HG03066 (cell line): ENCODE measurements at regions not wholly inside any gene's neighbourhood (a gene's known extent, or its start where the extent isn't known, plus 50 kb on each side); places are given as distances from the start of the nearest gene placed in this dataset.

Experiments used
- ATAC-seq: cut with Tn5 transposase; IDR thresholded peaks from one replicate; pipeline ENCODE4 v1.9.1; 2021; ENCODE audit warnings: low read depth; ENCODE audit not compliant: unreplicated experiment

DNA sequence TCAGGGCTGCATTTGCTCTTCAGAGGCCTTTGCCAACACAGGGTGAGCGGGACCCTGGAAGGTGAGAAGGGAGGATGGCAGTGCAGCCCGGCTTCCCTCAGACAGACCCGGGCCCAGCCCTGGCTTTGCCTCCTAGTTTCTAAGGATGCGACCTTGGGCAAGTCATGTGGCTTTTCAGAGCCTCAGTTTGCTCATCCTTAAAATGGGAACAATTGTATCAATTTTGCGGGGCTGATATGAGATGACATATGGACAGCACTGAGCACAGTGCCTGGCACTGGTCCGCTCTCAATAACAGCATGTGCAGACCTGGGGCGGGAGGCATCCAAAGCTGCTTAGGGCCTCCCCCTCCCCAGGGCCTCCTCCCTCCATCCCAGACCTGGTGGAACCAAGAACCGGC is 74.7 kb upstream of the THY1 start:
- no peak for ATAC-seq

DNA sequence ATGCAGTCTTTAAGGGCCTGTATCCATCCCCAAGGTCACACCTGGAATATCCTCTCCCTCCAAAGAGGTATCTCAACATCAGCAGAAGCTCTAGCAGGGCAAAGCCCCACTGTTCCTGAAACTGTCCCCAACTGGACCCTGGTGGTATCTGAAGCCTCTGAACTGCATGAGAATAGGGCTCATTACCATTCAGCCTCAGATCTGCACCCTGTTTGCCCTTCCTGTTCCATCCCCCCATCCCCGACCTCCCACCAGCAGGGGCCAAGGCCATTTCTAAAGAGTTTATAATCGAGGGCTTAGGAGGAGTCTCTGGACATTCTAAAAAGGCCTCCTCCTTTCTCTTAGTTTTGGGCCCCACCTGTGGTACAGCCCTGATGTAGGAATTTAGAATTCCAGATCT is 74.0 kb upstream of the THY1 start:
- no peak for ATAC-seq

DNA sequence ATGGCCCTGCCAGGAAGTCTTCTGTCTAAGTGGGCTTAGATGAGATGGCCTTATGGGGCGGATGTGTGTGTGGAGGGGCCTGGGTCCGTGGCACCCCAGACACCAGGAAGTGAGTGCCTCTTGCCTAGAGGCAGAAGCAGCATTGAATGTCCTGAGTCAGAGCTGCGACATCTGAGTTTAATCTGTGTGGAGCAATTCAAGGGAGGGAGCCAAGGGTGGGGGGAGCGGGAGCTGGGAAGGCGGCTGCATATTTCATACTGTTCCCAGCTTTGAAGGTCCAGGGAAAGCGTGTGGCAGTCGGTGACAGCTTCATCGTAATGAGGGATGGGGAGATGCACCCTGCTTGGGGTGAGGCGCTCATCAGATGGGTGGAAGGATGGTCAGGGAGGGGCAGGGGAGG is 73.5 kb upstream of the THY1 start:
- no peak for ATAC-seq

DNA sequence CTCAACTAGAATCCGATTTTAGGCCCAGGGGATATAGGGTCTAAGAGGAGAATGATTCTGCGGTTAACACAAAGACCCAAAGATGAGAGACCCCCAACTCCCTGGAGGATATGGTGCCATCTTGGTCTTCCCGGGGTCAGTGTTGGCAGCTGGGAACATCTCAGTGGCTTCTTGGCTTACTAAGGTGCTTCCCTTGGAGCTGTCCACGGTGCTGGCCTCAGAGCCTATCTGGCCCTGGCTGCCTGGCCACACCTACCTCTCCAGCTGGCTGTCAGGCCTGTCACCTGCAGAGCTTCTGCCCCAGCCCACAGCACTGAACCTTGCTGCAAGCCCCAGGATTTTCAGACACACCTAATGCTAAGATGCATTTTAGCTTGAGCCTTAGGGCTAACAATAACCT is 70.7 kb upstream of the THY1 start:
- no peak for ATAC-seq

DNA sequence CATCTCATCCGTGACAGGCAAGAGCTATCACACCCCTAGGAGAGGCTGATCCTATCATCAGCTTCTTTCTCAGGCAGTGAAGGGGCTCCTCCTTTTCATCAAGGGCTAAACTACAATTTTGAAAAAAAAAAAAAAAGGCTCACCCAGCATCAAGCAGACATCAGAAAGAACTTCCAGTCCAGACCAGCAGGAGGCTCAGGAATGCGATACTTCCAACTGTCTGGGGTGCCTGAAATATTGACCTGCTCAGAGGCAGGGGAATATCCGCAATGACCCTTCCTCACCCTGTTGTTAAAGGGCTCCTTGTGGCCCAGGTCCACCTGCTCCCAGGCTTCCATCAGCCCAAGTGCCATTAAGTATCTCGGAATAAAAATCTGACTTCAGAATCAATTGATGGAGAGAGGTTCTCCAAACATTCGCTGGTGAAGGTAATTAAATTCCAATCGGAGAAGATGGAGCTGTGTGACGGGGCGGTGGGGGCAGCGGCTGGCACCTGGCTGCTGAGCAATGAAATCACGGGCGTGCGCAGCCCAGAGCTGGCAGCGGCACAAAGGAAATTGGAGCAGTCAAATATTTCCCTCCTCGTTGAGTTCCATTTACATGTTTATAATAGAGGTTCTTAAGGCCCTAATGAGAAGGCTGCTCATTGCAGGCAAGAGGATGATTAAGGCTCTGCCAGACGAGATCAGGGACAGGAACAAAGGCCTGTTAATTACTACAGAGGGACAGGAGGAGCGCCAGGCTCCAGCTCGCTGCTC is 69.0 kb upstream of the THY1 start:
- no peak for ATAC-seq

DNA sequence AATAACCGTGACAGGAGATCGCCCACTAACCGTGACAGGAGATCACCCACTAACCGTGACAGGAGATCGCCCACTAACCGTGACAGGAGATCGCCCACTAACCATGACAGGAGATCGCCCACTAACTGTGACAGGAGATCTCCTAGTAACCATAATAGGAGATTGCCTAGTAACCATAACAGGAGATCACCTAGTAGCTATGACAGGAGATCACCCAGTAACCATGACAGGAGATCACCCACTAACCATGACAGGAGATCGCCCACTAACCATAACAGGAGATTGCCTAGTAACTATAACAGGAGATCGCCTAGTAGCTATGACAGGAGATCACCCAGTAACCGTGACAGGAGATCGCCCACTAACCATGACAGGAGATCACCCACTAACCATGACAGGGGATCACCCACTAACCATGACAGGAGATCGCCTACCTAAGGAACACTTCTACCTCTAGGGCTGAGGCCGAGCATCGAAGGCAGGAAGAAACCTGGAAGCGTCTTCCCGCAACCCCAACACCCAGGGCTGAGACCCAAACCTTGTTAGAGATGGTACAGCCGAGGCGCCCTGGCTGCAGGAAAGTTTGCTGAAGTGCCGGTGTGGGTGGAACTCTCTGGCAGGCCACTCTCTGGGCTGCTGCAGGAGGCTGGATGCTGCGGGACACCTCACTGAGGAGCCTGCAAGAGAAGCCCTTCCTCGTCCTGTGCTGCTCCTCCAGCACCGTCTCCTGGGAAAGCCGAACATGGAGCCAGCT is 67.5 kb upstream of the THY1 start:
- no peak for ATAC-seq

DNA sequence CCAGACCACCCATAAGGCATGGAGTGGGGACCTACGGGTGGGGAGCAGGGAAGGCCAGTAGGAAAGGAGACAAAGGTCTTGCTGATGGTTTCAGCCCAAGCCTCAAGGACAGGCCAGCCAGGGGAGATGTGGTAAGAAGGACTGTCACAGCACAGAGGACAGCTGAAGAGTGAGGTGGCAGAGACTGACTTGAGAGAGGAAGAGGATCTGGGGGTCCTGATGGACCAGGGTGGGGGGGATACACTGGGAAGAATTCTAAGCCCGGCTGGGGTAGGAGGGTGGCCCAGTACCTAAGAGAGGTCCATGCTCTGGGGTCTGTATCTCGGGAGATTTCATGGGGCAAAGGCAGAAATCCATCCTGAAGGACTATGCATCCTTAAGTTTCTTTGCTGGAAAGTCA is 66.1 kb upstream of the THY1 start:
- no peak for ATAC-seq

DNA sequence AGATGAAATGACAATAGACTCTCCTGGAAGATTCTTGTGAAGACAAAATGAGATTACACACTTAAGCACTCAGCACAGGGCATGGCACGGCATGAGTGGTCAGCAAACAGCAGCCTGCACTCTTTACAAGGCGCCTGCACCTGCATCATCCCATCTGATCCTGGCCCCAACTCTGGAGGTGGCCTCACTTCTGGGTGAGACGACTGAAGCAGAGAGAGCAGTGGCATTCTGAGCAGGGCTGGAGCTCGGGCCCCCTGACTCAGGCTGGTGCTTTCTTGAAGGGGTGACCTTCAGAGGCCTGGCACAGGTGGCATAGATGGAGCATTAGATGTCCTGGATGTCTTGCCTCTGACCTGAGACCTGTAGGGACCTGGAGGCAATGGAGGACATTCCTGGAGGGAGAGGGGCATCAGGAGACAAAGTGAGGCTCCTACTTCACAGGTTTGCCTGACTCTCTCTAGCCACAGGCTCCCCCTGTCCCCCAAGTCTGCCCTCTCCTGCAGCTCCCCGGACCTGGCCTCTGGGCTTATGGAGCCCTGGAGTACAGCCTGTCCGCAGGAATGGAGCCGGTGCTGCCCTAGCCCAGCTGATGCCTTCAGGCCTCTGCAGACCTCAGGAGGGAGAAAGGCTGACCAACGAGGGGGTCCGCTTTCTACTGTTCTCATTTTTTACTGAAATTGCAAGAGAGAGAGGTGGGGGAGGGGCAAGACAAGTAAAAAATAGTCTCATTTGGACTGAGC is 65.5 kb upstream of the THY1 start:
- ATAC-seq: no peak

DNA sequence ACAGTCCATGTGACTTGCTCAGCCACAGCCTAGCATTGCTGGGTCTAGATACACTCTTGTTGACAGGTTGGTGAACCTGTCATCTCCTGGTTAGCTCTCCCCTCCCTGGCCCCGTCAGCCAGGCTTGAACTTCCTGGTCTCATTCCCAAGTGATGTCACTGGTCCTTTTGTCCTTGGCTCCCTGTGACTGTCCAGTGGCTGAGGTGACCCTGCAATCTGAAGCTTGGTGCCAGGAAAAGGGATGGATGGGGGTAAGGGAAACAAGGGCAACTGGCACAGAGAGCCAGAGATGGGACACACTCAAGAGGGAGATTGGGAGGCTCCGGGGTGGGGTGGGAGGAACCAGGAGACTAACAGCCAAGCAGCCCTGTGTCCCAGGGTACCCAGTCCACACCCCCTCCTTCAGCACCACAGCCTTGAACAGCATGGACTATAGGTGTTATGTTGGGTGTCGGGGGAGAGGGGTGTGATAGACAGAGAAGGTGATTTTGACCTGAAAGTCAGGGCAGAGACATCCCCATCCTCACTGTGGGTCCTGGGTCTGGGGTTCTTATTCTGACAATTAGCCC is 63.8 kb upstream of the THY1 start:
- no peak for ATAC-seq

DNA sequence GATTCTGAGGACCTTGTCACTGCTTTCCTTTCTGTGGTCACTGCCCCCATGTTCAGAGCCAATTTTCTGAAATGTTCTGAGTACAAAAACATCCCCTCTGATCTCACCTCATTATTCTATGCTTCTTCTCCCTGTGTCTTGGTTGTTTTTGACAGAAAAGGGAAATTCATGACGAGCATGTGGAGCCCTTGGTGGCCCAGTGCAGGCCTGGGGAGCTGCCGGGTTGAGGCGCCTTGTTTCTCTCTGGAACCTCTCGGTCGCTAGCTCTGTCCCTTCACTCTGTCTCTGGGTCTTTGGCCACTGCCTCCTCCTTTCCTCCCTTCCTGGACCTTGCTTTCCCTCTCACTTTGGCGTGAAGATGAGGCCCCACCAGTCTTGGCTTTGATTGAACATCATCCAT is 63.0 kb upstream of the THY1 start:
- no peak for ATAC-seq

DNA sequence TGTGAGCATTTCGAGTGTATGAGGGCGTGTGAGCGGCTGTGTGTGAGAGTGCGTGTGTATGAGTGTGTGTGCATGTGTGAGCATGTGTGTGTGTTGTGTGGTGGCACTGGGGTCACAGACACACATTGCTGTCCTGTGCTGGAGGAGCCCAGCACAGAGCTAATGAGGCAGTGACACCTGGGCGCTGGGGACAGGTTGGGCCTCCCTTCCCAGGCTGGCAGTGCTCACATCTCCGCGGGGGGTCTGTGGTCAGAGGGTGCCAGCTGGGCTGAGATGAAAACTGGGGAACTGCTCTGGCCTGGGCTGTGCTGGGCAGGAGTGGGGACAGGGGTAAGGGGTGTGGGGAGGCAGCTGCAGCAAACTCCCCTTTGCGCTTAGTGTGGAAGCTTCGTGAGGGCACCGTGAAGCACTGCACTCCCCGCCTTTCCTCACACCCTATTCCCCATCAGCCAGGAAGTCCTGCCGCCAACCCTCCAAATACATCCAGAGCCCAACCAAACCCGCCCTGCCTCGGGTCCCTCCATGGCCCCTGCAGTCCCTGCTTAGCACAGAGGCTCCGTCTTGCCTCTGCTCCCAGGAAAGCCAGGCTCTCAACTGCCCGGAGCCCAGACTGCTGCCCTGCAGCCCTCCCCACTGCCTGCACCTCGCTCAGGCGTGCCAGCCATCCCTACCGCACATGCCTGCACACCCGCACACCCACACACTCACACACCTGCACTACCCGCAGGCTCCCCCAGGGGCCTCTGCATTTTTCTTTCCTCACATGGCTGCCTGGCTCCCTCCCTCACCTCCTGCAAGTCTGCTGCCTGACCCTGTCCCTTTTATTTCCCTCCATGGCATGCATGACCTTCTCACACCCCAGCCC is 62.0 kb upstream of the THY1 start:
- no peak for ATAC-seq

DNA sequence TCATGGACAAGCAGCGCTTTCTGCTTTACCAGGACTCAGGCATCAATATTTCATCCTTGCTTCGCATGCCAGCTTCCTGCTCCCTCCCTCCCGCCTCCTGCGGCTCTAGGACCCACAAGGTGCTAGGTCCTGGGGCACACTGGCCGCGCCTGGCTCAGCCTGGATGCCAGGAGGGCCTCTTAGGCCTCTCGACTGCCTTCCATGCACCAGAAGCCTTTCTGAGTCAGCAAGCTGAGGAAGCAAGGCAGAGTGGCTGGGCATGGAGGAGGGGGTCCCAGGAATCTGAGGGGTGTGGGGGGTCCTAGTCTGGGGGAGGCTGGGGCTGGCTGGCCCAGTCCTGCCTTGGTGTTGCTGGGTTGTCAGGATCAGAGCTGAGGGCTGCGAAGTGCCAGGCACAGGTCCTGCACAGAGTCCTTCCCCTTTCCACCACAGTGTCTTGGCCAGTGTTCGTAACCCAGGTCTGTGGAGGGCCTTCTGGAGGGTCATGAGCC is 61.0 kb upstream of the THY1 start:
- ATAC-seq: no peak

DNA sequence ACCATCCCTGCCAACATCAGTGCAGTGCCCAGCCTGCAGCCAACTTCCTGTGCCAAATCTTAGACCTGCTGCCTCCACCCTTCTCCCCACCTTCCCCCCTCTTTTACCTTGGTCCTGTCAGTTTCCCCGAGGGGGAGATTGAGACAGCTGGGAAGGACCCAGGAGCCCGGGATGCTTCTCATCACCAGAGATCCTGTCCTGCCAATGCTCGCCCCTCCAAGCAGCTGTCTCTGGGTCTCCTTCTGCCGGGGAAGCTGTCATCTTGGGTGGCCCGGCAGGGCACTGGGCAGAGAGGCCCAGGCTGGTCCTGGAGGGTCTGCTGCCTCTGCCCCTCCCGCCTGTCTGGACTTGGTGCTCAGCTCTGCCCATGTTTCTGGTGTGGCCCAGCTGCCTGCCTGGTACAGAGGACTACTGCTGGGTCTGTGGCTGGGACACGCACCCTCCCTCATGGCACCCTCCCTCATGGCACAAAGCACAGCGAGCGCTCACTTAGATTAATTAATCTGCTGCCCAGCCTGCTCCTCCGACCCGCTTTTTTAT is 60.4 kb upstream of the THY1 start:
- ATAC-seq: no peak

DNA sequence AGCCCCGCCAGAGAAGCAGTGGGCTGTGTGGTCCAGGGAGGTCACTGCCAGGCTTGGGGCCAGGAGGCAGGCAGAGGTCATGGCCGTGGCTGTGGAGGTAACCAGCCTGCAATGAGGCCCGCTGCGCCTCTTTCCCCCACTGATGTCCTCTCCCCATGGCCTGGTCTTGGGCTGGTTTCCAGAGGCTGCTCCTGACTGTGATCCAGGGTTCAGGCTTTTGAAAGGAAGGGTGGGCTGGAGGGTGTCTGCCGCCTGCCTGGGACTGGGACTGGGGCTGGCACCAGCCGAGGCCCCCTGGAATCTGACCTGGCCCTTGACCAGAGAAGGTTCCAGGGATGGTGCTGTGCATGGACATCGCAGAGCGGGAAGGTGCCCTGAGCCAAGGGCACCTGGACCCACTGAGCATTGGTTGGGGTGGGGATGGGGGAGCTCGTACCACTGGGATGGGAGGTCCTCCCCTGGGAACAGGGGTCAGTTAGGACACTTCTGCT is 59.6 kb upstream of the THY1 start:
- ATAC-seq: no peak

DNA sequence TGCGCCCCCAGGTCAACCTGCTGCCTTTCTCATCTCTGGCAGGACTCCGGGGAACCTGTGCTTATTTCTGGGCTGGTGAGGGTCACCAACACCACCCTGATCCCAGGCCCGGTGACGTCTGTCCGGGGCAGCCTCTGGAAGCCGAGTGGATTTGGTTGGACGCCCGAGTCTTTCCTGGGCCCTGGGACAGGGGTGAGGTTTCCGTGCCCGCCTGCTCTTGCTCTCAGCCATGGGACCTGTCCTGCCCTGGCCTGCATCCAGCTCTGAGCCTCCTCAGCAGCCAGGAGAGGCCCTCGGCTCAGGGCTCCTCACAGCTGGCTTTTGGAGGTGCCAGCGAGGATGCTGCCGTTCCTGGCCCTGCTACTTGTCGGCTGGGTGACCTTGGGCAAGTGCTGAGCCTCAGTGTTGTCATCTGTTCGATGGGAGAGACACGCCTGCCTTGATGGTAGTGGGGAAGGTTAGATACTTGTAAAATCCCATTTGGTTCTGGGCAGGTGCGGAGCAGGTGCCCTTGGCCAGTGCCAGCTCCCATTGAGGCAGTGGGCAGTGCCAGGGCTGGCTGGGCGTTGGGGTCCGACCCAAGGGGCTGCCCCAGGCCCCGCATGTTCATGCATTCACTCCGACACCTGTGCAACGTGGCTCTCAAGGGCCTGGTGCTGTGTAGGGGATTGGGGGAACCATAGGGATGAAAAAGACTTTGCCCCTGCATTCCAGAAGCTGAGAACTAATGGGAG is 58.9 kb upstream of the THY1 start:
- no peak for ATAC-seq

DNA sequence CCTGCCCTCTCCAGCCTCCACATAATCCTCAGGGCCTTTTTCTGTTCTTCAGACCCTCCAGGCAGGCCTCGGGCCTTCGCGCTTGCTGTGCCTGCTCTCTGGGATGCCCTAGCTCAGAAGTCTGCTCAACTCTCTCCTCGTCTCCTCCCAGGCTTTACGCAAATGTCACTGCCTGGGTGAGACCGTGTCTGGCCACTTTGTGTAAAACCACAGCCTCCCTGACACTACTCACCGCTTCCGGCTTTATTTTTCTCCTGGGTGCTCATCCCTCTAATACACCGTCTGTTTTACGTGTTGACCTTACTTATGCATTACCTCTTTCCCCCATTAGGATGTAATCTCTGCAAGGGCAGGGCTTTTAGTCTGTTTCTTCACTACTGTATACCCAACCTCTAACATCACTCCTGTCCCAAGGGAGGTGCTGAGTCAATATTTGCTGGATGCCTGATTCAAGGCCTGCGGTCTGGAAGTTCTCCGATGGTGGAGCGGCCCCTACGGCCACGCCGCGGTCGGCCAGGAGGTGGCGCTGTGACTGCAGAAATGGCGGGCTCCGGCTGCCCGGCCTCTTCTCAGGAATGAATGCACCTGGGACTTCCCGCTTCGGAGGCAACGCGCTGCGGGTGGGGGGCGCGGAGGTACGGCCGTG is 58.2 kb upstream of the THY1 start:
- ATAC-seq: no peak

DNA sequence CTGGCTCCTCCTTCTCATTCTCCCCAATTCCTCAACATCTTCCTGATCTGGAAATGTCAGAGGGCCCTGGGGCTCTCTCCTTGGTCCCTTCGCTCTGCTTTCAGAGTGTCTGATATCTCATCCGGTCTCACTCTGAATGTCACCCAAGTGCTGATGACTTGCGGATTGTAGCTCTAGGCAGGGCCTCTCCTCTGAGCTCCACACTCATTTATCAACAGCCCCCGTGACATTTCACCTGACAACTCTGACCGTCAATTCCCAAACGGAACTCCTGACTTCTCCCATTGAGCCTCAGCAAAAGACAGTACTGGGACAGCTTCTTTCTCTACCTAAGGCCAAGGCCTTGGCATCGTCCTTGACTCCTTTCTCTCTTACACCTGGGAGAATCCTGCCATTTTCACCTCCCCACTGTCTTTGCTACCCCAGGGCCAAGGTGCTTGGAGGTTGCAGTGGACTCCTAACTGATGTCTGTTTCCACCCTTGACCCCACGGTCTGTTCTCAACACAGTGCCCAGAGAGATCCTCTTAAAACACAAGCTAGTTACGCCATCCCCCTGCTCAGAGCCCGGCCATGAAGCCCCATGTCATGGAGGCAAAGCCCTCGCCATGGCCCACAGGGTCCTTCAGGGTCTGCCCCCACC is 57.5 kb upstream of the THY1 start:
- no peak for ATAC-seq

DNA sequence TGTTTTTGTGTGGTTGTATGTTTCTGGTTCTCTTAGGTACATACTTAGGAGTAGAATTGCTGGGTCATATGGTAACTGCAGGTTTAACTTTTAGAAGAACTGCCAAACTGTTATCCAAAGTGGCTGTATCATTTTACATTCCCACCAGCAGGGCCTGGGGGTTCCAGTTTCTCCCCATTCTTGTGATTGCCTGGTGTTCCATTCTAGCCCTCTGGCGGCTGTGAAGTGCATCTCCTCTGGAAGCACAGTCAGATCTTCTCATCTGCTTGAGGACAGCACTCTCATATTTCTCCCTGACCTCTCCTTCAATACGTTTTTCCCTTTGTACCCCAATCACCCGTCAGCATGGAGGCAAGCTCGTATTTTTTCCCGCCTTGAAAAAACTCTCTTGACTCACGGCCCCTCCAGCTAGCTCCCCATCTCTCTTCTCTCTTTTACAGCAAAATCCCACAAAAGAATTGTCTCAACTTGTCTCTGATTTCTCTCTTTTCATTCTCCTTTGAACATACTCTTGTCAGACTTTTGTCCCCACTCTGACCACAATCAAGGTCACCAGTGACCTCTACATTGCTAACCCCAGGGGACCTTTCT is 56.8 kb upstream of the THY1 start:
- no peak for ATAC-seq
